ENCODE measurements at regions not wholly inside any gene's neighbourhood (a gene's known extent, or its start where the extent isn't known, plus 50 kb on each side); places are given as distances from the start of the nearest gene placed in this dataset.

GRCh38 chr17:73910821-73911515 is 266.7 kb upstream of the SDK2 start:
- H3K27me3 ChIP-seq (ENCODE audit: control insufficient read depth in 2 of 2, insufficient read depth in 2 of 2, low read length in 2 of 2) = peaks cover 0 to 4% of the 10 kb centered on the region in 2 experiments; a peak in 1 of 5 replicates
- POLR2A ChIA-PET = no interaction called here
- H3K9ac ChIP-seq (ENCODE audit: insufficient read depth in 1 of 2, low read depth in 2 of 2, low read length in 2 of 2) = no peak overlapping the region
- no TSS peak for BruUV-seq (replicated peaks)
- DNase-seq (ENCODE audit: extremely low read depth in 1 of 4, low spot score in 3 of 4) = no peak
- no peaks in the 10 kb centered on the region for H3K9me1 ChIP-seq (ENCODE audit: control insufficient read depth, insufficient read depth, low read length)
- no peak for ATAC-seq
- H4K20me1 ChIP-seq (replicated peaks; ENCODE audit: control insufficient read depth, insufficient read depth, low read length) = no peaks in the 10 kb centered on the region; the same call in 1 of the 2 replicates
- TF ChIP-seq MTA1 (IDR thresholded peaks at IDR 0.05; ENCODE audit: borderline replicate concordance) = no peak
- no peak for TF ChIP-seq NBN (IDR thresholded peaks at IDR 0.05; ENCODE audit: low read depth)
- no peak for TF ChIP-seq GATAD2B (IDR thresholded peaks at IDR 0.05; ENCODE audit: borderline replicate concordance)
- no peak for TF ChIP-seq ZC3H4 (CRISPR knock-in tag; IDR thresholded peaks at IDR 0.05; ENCODE audit: borderline replicate concordance)
- no peaks in the 10 kb centered on the region for H3K4me1 ChIP-seq (replicated peaks in 1 of 2; ENCODE audit: control insufficient read depth in 2 of 2, insufficient read depth in 2 of 2, low read length in 2 of 2)
- 2% methylated on average over 5 of the region's 5 CpGs for WGBS (ENCODE audit: insufficient coverage, low coverage, missing lambda C conversion rate)
- H3K4me2 ChIP-seq (ENCODE audit: insufficient read depth, low read length) = no peak overlapping the region
- no peak overlapping the region for H2AFZ ChIP-seq (ENCODE audit: low read depth, low read length)
- no peaks in the 10 kb centered on the region for H3K9me3 ChIP-seq (replicated peaks; ENCODE audit: control insufficient read depth, insufficient read depth, low read depth, low read length)
- no peak overlapping the region for H3K4me3 ChIP-seq
- intact Hi-C loops (cut with micrococcal nuclease) = no loop called here
- CTCF ChIA-PET (ENCODE audit: low intra/inter-chr PET ratio) = no interaction called here
- H3K27ac ChIP-seq (ENCODE audit: extremely low read depth, low read depth, low read length) = no peak overlapping the region
- in situ Hi-C loops (cut with MboI) = no loop called here
- no peaks in the 10 kb centered on the region for H3K79me2 ChIP-seq (ENCODE audit: control insufficient read depth, insufficient read depth, low read length)
- no peaks in the 10 kb centered on the region for H3K36me3 ChIP-seq (ENCODE audit: control insufficient read depth, insufficient read depth, low read length)
- no peak for FAIRE-seq

- no peak for FAIRE-seq
- POLR2A ChIA-PET = no interaction called here
- intact Hi-C loops (cut with micrococcal nuclease) (no loop called here), in situ Hi-C loops (cut with MboI) (no loop called here)
- no peak overlapping the region for H3K9ac ChIP-seq (ENCODE audit: insufficient read depth in 1 of 2, low read depth in 2 of 2, low read length in 2 of 2)
- TF ChIP-seq CREM (IDR thresholded peaks at IDR 0.05; ENCODE audit: low read depth) (peak; percentile 30; the same call in 1 of the 2 replicates), POLR3A (IDR thresholded peaks at IDR 0.05; ENCODE audit: borderline replicate concordance, extremely low read depth, insufficient read depth, insufficient read length) (no peak), FOSL1 (tag; conservative IDR thresholded peaks at IDR 0.05) (0 out of 2 replicates have a peak, but pooled peaks have one; percentile 29)
- H3K27ac ChIP-seq (ENCODE audit: extremely low read depth, low read depth, low read length) = no peak overlapping the region
- H3K9me1 ChIP-seq (ENCODE audit: control insufficient read depth, insufficient read depth, low read length) = no peaks in the 10 kb centered on the region
- CTCF ChIA-PET (ENCODE audit: low intra/inter-chr PET ratio) = no interaction called here
- peaks cover 0 to 2% of the 10 kb centered on the region in 2 experiments; a peak in 1 of 5 replicates for H3K27me3 ChIP-seq (ENCODE audit: control insufficient read depth in 2 of 2, insufficient read depth in 2 of 2, low read length in 2 of 2)
- no peaks in the 10 kb centered on the region for H3K79me2 ChIP-seq (ENCODE audit: control insufficient read depth, insufficient read depth, low read length)
- no peaks in the 10 kb centered on the region for H3K4me1 ChIP-seq (replicated peaks in 1 of 2; ENCODE audit: control insufficient read depth in 2 of 2, insufficient read depth in 2 of 2, low read length in 2 of 2)
- no peak overlapping the region for H3K4me3 ChIP-seq
- H3K36me3 ChIP-seq (ENCODE audit: control insufficient read depth, insufficient read depth, low read length) = no peaks in the 10 kb centered on the region
- DNase-seq (ENCODE audit: extremely low read depth in 1 of 4, low spot score in 3 of 4) = no peak
- no peak for ATAC-seq
- H4K20me1 ChIP-seq (replicated peaks; ENCODE audit: control insufficient read depth, insufficient read depth, low read length) = no peaks in the 10 kb centered on the region; the same call in 1 of the 2 replicates
- no peak overlapping the region for H3K4me2 ChIP-seq (ENCODE audit: insufficient read depth, low read length)
- no peaks in the 10 kb centered on the region for H3K9me3 ChIP-seq (replicated peaks; ENCODE audit: control insufficient read depth, insufficient read depth, low read depth, low read length)
- WGBS (ENCODE audit: insufficient coverage, low coverage, missing lambda C conversion rate) = 3% methylated on average over 6 of the region's 6 CpGs
- no TSS peak for BruUV-seq (replicated peaks)
- no peak overlapping the region for H2AFZ ChIP-seq (ENCODE audit: low read depth, low read length)
Observed at GRCh38 chr17:73911726-73912372, 267.6 kb upstream of the SDK2 start.
